Vagina (tissue), 2 donors: ENCODE measurements at regions not wholly inside any gene's neighbourhood (a gene's known extent, or its start where the extent isn't known, plus 50 kb on each side); places are given as distances from the start of the nearest gene placed in this dataset.

Experiments
- CTCF ChIP-seq, 3 experiments: fragments of 450-650 bp in 2 of 3; fragments of 200-600 bp in 1 of 3; sonication (generic) in 1 of 3; IDR thresholded peaks; one replicate each; pipeline ENCODE4 v1.5.1; 2017 to 2019; ENCODE audit warnings: antibody characterized with exemption in 3 of 3, mild to moderate bottlenecking in 2 of 3, moderate library complexity in 2 of 3
- POLR2AphosphoS5 ChIP-seq, 2 donors: sonication (generic); formaldehyde crosslinking; IDR thresholded peaks; one replicate each; pipeline ENCODE4 v1.9.0; 2017; ENCODE audit warnings: antibody characterized with exemption in 2 of 2, mild to moderate bottlenecking in 2 of 2, low read depth in 1 of 2; ENCODE audit not compliant: insufficient read depth in 1 of 2

DNA sequence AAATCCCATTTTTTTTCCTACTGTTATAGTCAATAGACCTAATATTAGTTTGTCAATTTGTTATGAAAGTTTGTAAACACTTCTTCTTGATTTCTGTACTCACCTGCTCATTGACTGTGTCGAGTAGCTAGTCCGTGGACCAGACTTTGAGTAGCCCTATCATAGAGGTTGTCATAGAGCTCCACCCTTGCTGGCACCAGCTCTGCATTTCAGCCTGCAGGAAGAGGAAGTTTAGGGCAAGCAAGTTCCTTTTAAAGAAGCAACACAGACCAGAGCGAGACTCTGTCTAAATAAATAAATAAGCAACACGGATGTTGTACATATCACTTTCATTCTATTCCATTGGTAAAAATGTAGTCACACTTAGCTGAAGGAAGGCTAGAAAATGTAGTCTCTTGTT is 74.0 kb downstream of the MCFD2 start:
- TF ChIP-seq CTCF (IDR thresholded peaks at IDR 0.05) (no peak), POLR2AphosphoS5 (IDR thresholded peaks at IDR 0.05; ENCODE audit: insufficient read depth in 1 of 2, low read depth in 1 of 2) (no peak)
